GM18907 (cell line): ENCODE measurements at regions not wholly inside any gene's neighbourhood (a gene's known extent, or its start where the extent isn't known, plus 50 kb on each side); places are given as distances from the start of the nearest gene placed in this dataset.

ENCODE experiments used
- ATAC-seq: cut with Tn5 transposase; IDR thresholded peaks from one replicate; pipeline ENCODE4 v1.9.1; 2021; ENCODE audit warnings: mild to moderate bottlenecking, moderate library complexity; ENCODE audit not compliant: unreplicated experiment

DNA sequence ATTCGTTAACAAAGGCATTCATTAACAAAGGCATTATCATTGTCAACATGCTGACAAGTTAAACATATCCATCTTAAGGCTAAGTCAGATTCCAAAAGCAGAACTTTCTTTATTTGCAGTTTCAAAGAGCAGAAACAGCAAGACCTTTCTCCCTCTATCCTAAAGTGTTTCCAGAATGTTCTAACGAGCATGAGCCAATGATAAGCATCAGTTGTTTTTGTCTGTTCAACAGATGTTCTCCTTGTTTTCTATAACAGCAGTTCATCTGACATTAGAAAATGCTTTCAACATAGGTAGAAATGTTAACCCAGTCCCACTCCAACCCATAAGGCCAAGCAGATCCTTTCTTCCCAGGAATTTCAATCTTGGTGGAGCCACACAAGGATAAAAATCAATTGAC is 77.6 kb upstream of the POMGNT2 start:
- no peak for ATAC-seq

DNA sequence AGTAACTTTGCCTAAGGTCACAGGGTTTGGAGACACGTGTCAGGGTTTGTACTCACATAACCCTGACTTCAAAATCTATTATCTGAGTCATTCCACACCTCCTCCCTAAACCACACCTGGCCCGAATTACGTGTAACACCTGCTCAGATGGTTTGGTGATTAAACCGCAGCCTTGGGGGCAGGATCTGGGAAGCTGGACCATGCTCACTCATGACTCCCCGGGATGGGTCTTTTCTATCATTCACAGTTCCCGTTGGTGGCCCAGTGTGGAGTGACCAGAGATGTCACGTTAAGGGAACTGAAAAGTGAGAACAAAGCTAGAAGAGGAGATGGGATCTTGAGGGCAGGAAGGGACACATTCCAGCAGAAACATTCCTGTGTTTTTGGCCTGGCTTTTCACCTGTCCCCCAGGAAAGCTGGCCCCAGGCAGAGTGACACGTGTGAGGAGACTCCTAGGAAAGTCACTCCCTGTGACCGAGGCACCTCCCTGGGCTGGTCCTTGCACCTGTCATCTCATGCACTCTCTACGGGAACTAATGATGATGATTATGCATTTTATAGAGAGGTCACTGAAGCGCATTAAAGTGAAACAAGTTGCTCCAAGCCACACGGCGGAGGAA is 75.4 kb upstream of the POMGNT2 start:
- ATAC-seq: peak; percentile 67

DNA sequence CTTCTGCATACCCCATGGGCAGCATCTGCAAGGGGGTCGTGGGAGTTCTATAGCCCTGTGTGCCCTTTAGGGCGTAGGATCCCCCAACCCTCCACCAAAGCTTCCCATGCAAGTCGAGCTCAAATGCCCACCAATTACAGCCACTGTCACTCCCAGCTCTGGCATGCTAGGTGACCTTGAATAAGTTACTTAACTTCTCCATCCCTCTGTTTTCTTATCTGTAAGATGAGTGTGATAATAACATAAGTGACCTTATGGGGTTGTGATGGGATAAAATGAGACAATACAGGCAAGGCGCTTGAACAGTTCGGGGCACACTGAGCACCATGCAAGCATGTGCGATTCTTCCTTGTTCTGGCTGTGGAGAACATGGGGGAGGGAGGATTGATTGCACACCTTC is 74.8 kb upstream of the POMGNT2 start:
- ATAC-seq: no peak

DNA sequence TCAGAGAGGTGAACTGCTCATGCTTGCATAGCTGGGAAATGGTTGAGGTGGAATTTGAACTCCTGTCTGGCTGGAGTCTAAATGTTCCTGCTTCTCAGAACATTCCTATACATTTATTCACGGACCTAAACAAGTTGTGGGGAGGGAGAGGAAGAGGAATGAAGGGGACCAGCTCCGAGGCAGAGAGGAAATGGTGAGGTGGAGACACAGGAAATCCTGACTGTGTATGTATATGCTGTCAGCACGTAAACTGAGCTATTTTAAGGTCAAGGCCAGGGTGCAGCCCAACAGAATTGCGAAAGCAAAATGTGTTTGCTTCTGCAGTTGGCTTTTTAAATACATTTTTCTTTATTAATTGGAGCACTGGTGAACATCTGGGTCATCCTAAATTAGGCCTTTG is 74.1 kb upstream of the POMGNT2 start:
- peak; percentile 55 for ATAC-seq

DNA sequence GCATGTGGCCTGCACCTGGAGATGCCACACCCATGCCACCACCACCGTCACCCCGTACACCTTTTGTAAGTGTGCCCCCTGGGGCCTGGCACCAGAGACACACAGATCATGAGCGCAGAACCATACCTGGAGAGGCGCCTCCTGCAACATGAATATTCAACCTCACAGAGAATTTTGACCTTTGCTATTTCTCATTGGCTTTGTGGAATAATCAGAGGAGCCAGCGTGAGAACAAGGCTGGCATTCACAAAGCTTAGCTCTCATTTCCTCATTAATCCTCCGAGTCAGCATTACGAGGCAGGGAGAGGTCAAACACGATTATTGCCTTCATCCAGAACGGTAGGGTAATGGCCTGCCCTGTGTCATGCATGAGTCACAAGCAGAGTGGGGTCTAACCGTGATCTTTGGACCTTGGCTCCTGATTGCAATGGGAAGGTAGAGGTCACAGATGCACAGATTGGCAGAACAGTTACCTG is 73.0 kb upstream of the POMGNT2 start:
- no peak for ATAC-seq

DNA sequence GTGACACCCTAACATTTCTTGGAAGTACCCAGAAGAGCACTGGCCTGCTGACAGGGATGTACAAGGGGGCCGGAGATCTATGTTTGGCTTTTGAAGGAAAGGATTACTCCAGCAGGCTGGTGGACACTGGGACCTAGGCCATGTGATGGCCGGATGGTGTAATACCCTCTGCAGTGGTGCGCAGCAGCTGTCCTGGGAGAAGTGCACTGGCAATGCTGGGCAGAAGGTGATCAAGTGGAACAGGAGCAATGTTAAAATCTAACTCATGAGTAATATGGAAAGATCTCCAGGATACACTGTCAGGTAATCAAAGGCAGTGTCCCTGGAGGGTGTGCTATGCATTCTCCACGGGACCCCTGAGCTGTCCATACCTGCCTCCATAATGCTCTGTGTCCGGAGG is 71.2 kb upstream of the POMGNT2 start:
- ATAC-seq: no peak

DNA sequence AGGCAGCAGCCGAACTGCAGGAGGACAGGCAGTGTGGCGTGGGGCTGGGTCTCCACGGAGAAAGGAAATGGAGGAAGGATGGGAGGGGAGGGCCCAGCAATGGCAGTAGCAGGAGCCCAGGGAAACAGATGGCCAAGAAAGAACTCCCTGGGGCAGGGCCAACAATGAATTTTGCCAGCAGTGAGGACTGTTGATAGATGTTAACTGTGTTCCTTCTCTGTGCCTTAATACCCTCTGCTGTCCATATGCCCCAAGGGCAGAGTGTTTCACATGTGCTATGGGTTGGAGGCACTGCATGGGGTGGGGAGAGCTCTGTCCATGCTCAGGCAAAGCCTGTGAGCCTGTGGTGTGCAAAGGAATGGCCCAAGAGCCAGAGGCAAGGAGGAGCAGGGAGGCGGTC is 70.8 kb upstream of the POMGNT2 start:
- ATAC-seq: no peak

DNA sequence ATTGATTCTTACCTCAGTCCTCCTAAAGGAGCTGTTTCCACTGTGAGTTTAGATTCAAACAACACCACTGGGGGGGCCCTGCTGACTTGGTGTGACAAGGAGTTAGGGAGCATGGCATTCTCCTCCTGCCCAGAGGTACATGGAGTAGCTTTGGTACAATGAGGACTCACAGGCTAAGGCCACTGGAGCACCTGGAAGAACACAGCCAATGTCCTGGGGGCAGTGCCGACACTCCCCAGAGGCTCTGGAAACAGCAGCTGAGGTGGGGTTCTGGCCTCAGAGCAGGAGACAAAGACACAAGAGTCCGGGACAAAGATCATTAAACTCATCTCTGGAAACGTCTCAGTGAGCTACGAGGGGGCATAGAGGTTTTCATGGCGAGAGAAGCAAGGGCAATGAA is 69.7 kb upstream of the POMGNT2 start:
- ATAC-seq: no peak

DNA sequence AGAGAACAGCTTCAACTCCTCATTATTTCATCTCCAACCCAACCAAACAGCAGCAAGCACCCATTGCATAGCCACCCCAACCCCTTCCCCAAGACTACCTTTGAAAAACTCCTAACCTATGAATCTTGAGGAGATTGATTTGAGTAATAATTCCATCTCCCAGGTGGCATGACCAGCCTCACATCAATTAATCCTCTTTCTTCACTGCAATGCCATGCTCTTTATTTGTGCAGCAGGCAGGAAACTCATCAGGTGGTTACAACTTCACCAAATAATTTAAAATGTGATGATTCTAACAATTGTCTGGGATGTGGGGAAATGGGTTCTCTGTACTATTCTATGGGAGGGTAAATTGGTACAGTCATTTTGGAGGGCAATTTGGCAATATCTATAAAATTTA is 68.1 kb upstream of the POMGNT2 start:
- ATAC-seq: no peak

DNA sequence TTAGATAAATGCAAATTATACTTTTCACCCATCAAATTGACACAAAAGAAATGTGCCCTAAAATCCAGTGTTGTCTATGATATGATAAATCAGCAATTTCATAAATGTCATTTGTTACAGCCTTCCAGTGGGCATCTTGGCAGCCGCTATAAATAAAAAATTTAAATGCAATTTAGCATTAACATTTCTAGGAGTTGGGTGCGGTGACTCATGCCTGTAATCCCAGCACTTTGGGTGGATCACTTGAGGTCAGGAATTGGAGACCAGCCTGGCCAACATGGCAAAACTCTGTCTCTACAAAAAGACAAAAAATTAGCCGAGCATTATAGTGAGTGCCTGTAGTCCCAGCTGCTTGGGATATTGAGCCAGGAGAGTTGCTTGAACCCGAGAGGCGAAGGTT is 65.9 kb upstream of the POMGNT2 start:
- ATAC-seq: no peak

DNA sequence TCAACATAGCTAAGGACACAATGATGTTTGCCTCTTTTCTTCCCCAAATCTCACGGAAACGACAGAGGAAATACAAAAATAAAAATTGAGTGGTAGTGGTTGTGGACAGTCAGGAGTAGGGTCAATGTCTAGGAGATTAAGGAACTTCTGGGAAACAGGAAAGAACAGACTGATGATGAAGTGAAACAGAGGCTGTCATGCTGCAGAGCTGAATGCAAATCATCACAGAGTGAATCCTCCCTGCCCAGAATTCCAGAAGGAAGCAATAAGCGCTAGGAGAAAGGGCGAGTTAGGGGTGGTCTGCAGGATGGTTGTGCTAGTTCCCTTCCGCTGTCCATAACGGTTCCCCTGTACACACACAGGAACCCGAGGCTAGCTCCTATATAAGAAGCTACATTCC is 64.7 kb upstream of the POMGNT2 start:
- no peak for ATAC-seq

DNA sequence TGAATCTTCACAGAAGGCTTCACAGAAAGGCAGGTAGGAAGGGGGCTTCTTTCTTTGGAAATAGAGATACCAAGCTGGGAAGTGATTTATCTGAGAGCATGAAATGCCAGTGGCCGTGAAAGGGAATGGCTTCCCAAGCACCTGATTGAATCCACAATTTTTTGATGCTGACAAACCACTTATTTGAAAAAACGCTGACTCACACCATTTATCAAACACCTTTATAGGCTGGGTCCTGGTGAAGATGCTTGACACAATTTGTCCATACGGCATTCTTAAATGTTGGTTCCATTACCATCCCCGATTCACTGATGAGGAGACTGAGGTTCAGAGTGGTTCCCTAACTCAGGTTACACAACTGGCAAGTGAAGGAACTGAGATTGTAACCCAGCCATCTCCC is 64.1 kb upstream of the POMGNT2 start:
- no peak for ATAC-seq

DNA sequence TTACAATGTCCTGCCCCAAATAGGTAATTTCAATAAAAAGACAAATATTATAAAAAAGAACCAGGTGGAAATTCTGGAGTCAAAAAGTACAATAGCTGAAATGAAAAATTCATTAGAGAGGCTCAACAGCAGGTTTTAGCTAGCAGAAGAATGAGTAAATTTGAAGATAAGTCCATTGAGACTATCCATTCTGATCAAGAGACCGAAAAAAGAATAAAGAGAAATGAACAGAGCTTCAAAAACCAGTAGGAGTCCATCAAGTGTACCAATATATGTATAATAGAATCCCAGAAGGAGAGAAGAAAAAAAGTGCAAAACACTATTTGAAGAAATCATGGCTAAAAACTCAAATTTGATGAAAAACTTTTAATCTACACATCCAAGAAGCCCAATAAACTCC is 60.5 kb upstream of the POMGNT2 start:
- ATAC-seq: no peak

DNA sequence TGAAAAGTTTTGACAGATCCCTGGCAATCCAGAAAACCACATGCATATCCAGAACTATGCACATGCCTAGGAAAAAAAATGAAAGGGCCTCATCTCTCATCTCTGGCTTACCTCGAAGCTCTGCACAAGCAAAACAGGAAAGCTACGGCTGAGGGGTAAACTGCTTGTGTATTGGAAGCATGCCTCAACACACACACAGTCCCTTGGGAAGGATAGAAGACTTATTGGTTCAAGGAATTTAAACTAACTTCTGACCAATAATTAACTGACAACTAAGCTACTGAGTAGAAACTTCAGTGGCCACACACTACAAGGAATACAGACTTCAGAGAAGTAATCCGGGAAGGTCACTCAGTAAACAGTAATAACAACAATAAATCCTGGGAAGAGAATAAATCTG is 59.9 kb upstream of the POMGNT2 start:
- no peak for ATAC-seq

DNA sequence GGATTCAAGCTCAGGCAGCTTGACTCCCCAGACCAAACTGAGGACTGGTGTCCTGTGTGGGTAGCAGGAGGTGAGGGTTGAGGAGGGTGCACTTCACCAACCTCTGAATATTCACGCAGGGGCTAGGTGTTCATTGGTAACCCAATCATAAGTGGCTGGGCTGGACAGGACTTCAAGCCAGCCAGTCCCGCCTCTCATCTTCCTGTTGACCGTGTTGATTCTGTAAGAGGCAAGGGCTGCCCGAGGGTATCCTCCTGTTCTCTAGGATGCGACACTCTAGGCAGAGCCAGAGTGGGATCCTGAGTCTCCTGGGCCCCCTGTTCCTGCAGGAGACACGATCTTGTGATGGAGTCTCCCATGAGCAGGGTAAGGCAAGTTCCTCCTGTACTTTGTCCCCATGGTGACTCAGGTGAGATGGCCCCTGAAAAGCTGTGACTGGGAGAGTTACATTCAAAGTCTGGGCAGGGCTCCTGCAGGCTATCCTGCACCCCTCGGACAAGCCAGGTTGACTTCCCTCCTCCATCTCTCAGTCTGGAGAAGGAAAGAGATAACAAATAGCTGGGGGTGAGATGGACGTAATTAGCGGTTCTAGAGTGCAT is 58.1 kb upstream of the POMGNT2 start:
- no peak for ATAC-seq

DNA sequence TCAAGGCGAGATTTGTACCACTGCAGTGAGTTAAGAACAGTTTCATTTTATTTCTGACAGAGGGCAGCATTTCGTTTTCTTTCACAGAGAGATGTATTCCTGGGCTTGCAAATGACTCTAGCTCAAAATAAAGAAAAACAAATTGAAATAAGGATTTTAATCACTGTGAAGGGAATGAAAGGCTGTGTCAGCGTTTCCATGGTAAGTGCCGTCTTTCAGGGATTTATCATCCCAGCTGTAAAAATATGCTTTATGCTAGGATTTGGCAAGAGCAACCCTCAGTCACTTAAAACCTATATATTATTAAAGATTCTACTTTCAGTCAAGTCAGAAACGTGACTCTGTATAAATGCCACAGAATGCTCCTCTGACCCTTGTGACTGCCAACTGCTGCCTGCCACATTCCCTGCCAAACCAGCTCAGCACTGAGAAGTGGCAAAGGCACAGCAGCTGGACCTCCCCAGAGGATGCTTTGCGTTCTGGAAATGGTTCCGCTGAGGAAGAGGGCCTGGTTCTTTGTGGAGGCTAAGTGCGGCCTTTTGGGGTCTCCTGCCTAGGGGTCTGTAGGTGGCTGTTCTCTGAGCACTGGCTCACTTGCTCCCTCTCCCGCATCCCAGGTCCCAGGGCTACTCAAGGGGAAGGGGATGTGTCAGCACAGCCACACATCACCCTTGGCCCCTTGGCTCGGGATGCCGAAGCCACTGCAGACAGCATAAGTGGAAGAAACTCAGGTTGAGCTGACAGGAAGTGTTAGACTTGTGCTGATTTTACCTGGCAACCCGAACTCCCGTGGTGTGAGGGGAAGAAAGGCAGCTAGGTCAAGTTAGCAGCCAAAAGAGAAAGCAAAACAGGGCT is 56.6 kb upstream of the POMGNT2 start:
- no peak for ATAC-seq

DNA sequence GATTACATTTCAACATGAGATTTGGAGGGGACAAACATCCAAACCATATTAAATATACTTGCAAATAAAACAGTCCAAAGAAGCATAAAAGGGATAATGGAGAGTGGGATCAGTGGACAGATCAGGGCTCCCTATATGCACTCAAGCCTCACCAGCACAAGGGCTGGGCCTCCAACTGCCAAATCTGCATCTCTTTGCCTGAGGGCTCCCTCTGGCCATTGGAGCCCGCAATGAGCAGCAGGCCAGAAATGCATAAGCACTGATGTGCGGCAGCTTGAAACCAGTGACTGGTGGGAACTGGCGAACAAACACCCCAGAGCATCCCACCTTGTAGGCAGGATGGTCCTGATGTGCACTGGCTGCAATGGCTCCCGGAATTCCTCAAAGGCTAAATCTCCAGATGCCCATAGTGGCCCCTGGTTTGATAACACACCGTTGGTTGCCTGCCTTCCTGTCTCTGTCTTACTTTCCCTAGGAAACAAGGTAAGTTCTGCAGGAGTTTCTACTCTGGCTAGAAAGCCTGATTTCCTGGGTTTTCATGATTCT is 55.9 kb upstream of the POMGNT2 start:
- no peak for ATAC-seq

DNA sequence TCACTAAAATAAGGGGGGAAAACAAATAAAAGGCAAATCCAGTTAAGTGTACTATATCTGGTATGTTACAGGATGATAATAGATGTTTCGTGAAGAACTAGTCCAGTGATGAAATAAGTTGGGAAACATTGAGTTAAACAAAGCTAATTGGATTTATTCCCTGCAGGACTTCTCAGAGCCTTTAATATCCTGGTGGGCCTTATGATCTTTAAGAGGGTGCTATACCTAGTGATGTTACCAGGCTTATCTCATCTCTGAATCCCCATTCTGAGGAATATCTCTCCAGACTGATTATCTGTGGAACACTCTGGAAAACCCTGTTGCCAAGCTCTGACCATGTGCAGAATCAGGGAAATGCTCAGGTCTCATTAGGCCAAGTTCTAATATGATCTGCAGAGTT is 54.8 kb upstream of the POMGNT2 start:
- ATAC-seq: no peak

DNA sequence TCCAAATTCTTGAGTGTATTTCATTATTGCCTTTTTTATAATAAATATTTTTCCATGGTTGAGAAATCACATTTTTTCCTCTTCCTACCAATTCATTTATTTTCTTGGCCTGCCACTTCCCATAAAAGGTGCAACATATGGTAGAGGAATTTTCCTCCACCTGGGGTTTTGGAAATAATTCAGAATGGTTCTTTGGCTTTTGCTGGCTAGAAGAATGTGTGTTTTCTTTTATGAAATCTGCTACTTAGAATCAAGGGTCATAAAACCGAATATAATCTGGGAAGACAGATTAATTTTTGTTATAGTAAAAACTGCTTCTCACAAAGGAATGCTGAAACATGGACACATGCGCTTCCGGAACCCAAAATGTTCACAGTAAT is 54.0 kb upstream of the POMGNT2 start:
- ATAC-seq: no peak

DNA sequence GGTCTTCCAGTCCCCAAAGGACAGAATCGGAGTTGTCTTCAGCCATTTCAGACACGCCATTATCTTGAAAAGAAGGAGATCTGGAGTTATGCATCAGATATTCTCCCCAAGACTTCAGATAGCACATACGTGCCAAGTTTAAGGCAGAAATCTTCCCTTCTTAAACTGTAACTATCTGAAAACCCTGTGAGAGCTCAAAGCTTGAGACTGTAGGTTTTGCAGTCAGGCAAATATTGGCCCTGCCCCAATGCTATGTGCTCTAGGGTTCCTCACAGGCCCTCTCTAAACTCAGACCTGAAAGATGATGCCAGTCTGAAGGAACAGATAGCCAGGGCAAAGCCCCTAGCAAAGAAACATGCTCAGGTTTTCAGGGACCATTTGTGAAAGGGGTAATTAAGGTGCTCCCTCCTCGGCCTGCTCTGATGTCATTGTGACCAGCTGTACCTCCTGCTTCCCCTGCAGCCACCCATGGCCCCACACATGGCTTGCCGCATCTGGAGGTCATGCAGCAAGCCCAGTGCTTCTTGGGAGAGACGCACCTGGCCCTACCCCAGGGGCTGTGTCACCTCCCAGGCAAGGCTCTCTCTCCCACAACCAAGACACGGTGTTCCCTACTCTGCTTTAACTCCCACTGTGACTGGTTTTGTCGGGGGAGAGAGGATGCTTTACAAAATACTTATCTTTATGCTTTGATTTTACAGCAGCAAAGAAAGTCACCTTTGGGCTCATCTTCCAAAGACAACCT is 53.4 kb upstream of the POMGNT2 start:
- no peak for ATAC-seq

DNA sequence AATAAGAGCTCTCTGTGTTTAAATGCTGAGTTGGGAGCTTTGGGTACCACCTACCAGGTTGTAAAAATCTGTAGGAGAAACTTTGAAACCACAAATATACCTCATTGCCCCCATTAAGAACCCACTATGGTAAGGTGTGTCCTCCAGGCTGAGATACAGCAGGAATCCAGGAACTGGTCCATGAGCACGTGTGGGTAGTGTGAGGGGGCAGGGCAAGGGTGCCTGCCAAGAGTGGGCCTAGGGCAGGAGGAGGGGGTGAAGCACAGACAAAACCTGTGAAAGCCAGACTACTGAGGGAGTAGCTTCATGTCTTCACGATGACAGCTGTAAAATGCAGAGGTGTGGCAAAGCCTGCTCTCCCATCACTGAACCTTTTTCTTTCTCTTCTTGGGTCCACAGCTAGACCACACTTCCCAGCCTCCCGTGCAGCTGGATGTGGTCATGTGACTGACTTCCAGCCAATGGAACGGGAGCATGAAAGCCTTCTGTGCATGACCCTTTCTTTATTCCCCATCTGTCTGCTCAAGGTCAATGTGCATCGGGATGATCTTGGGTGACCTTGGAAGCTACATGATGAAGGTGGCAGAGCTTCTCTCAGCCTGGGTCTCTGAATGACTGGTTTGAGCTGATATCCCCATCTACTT is 51.1 kb upstream of the POMGNT2 start:
- no peak for ATAC-seq
